Left ventricle myocardium inferior (tissue), 1 donor: ENCODE measurements at regions not wholly inside any gene's neighbourhood (a gene's known extent, or its start where the extent isn't known, plus 50 kb on each side); places are given as distances from the start of the nearest gene placed in this dataset.

Source experiments
- DNase-seq: peaks from one replicate; pipeline ENCODE4 v3.0.0-alpha.2; 2020
- H3K27ac ChIP-seq: fragments of 200-600 bp; replicated peaks from 2 replicates; pipeline ENCODE4 v1.8.0; 2021
- H3K27me3 ChIP-seq: fragments of 200-600 bp; 2 replicates; pipeline ENCODE4 v1.8.0; 2021; ENCODE audit warnings: low read depth
- H3K36me3 ChIP-seq: fragments of 200-600 bp; 2 replicates; pipeline ENCODE4 v1.8.0; 2021
- H3K4me1 ChIP-seq: fragments of 200-600 bp; 2 replicates; pipeline ENCODE4 v1.8.0; 2021
- H3K4me3 ChIP-seq: fragments of 200-600 bp; 2 replicates; pipeline ENCODE4 v1.8.0; 2021; ENCODE audit warnings: mild to moderate bottlenecking, moderate library complexity
- H3K9me3 ChIP-seq: fragments of 200-600 bp; replicated peaks from 2 replicates; pipeline ENCODE4 v1.8.0; 2021
- intact Hi-C: fragments of 100-400 bp; cut with micrococcal nuclease; formaldehyde crosslinking; loops from one replicate; pipeline ENCODE4 v1.11.0; 2022
- TF ChIP-seq, protein P1 (sequence below): fragments of 200-600 bp; IDR thresholded peaks from 2 replicates; pipeline ENCODE4 v1.8.0; 2021; ENCODE audit warnings: antibody characterized with exemption, mild to moderate bottlenecking, borderline replicate concordance
- donor health status: DM: no; HTN: yes; CAD: no; lungs with severe emphysema.

DNA sequence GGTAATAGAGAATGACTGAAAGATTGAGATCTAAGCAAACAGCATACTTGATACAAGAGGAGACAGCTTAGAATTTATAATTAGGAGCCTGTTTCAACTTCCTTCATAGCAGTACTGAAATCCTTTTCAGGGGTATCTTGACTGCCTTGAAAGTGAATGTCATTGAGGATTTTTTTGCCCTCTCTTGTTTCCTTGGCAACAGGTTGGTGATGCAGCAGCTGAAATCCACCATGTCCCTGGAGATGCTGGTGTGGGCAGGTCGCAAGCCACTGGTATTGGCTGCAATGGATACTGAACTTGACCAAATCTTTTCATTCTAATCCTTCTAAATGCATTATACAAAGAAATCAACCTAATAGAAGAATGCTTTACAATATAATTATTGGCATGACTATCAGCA lies 59.3 kb upstream of the GAP43 start:
- Histone ChIP-seq H3K9me3 (no peaks in the 10 kb centered on the region), H3K27ac (no peak overlapping the region), H3K4me3 (no peak overlapping the region), H3K4me1 (no peaks in the 10 kb centered on the region), H3K36me3 (no peaks in the 10 kb centered on the region), H3K27me3 (no peaks in the 10 kb centered on the region)
- DNase-seq = no peak
- intact Hi-C loops = no loop called here
- TF ChIP-seq, protein P1, sequence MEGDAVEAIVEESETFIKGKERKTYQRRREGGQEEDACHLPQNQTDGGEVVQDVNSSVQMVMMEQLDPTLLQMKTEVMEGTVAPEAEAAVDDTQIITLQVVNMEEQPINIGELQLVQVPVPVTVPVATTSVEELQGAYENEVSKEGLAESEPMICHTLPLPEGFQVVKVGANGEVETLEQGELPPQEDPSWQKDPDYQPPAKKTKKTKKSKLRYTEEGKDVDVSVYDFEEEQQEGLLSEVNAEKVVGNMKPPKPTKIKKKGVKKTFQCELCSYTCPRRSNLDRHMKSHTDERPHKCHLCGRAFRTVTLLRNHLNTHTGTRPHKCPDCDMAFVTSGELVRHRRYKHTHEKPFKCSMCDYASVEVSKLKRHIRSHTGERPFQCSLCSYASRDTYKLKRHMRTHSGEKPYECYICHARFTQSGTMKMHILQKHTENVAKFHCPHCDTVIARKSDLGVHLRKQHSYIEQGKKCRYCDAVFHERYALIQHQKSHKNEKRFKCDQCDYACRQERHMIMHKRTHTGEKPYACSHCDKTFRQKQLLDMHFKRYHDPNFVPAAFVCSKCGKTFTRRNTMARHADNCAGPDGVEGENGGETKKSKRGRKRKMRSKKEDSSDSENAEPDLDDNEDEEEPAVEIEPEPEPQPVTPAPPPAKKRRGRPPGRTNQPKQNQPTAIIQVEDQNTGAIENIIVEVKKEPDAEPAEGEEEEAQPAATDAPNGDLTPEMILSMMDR = no peak

DNA sequence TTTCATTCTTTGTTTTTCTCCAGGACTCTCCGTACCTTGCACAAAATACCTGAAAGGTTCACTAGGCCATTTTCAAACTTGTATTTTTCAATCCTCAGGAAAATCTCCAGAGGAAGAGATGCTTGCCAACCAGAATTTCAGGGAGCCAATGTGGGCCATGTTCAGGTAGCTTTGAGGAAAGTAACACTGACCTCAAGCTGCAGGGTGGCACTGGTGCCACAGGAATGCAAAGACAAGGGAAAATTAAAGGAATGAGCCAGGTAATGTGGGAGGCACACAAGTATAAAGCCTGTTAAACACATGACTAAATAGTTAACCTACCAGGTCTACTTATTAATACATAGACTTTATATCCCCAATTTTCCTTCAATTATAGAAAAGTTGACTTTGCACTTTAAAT lies 51.9 kb upstream of the GAP43 start:
- no peaks in the 10 kb centered on the region for H3K36me3 ChIP-seq
- no peaks in the 10 kb centered on the region for H3K9me3 ChIP-seq
- no peaks in the 10 kb centered on the region for H3K4me1 ChIP-seq
- no peaks in the 10 kb centered on the region for H3K27me3 ChIP-seq
- intact Hi-C loops = no loop called here
- no peak for DNase-seq
- H3K27ac ChIP-seq = no peak overlapping the region
- no peak overlapping the region for H3K4me3 ChIP-seq
- TF ChIP-seq, protein P1 = peak; percentile 57
